CD4-positive, alpha-beta T cell treated with Interleukin-6 at 100 ng/mL for 8 hours (primary cell): ENCODE measurements at regions not wholly inside any gene's neighbourhood (a gene's known extent, or its start where the extent isn't known, plus 50 kb on each side); places are given as distances from the start of the nearest gene placed in this dataset.
"Not testable (repeated sequence)": the region's sequence is repeated elsewhere in the genome, so short reads cannot be mapped to it uniquely, and the experiment has no call there.

ENCODE experiments used
- DNase-seq: peaks from one replicate; pipeline ENCODE4 v3.0.0-alpha.2; 2020; ENCODE audit warnings: mixed read lengths, low spot score

- no peak for DNase-seq
Measured at GRCh38 chr5:110304176-110304575, 422.3 kb downstream of the TMEM232 start.

GRCh38 chr5:110306650-110307049 lies 419.8 kb downstream of the TMEM232 start:
- no peak for DNase-seq

- no peak for DNase-seq
Measured at GRCh38 chr5:110309222-110309621, 417.2 kb downstream of the TMEM232 start.

- not testable (repeated sequence) for DNase-seq
Measured at GRCh38 chr5:110316566-110316965, 409.9 kb downstream of the TMEM232 start.

GRCh38 chr5:110321117-110321516 lies 405.4 kb downstream of the TMEM232 start:
- DNase-seq: no peak

GRCh38 chr5:110323357-110323756 lies 403.1 kb downstream of the TMEM232 start:
- no peak for DNase-seq

GRCh38 chr5:110323832-110324231 lies 402.6 kb downstream of the TMEM232 start:
- no peak for DNase-seq

- DNase-seq: no peak
Measured at GRCh38 chr5:110324876-110325275, 401.6 kb downstream of the TMEM232 start.

- no peak for DNase-seq
Measured at GRCh38 chr5:110329955-110330525, 396.4 kb downstream of the TMEM232 start.

GRCh38 chr5:110333384-110333783 lies 393.1 kb downstream of the TMEM232 start:
- DNase-seq: no peak

- no peak for DNase-seq
Measured at GRCh38 chr5:110335361-110336066, 391.0 kb downstream of the TMEM232 start.

- no peak for DNase-seq
Measured at GRCh38 chr5:110338341-110339083, 388.0 kb downstream of the TMEM232 start.

GRCh38 chr5:110339399-110339798 lies 387.1 kb downstream of the TMEM232 start:
- DNase-seq: no peak

- DNase-seq: no peak
Measured at GRCh38 chr5:110341836-110342235, 384.6 kb downstream of the TMEM232 start.

- DNase-seq: no peak
Measured at GRCh38 chr5:110342683-110343082, 383.8 kb downstream of the TMEM232 start.

GRCh38 chr5:110343616-110344015 lies 382.9 kb downstream of the TMEM232 start:
- DNase-seq: no peak

GRCh38 chr5:110345623-110346022 lies 380.8 kb downstream of the TMEM232 start:
- DNase-seq: no peak

GRCh38 chr5:110346893-110347358 lies 379.5 kb downstream of the TMEM232 start:
- no peak for DNase-seq

GRCh38 chr5:110347781-110348180 lies 378.7 kb downstream of the TMEM232 start:
- no peak for DNase-seq

- no peak for DNase-seq
Measured at GRCh38 chr5:110351430-110351829, 375.0 kb downstream of the TMEM232 start.

- DNase-seq: no peak
Measured at GRCh38 chr5:110354311-110354710, 372.2 kb downstream of the TMEM232 start.

GRCh38 chr5:110354915-110355644 lies 371.4 kb downstream of the TMEM232 start:
- DNase-seq: no peak
